ENCODE measurements at regions not wholly inside any gene's neighbourhood (a gene's known extent, or its start where the extent isn't known, plus 50 kb on each side); places are given as distances from the start of the nearest gene placed in this dataset.

DNA sequence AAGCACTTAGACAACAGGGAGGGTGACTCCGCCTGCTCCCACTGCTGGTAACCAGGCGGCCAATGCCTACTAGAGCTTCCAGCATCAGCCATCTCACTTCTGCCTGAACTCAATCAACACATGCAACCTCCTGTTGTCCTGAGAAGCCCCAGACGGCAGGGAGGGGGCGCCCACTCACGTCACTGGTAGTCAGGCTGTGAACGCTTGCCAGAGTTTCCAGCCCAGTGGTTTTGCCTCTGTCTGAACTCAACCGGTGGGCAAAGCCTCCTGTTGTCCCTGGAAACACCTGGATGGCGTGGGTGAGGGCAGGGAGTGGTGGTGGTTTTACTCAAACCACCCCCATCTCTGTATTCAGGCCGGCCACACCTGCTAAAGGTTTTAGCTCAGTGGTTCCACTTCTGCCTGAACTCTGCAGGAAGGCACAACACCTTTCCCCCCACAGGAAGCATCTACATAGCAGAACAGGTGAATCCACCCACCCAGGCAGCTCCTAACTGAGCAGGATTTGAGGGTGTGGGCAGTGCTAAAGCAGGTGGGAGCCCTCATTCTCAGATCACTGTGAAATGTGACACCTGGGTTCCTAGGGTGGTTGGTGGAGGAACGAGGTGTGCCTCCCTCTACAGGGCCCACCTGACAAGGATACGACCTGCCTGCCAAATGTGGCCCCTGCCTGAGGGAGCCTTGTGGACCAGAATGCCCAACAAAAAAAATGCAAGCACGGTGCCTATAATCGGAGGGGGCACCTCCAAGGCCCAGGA, 563.0 kb upstream of the SEMA3D start:
- no peak for DNase-seq (ENCODE audit: low read depth, low spot score)
- no peak overlapping the region for H2AFZ ChIP-seq (ENCODE audit: control insufficient read depth, low read length)
- H3K79me2 ChIP-seq (ENCODE audit: control insufficient read depth, insufficient read depth, low read length): no peaks in the 10 kb centered on the region
- no peaks in the 10 kb centered on the region for H4K20me1 ChIP-seq (ENCODE audit: control insufficient read depth, extremely low read depth, insufficient read depth, low read length)
- no peaks in the 10 kb centered on the region for H3K27me3 ChIP-seq (ENCODE audit: control insufficient read depth, extremely low read depth, insufficient read depth, low read length)
- H3K9ac ChIP-seq (ENCODE audit: control insufficient read depth, extremely low read depth, insufficient read depth, low read length): no peak overlapping the region
- H3K4me1 ChIP-seq (ENCODE audit: control insufficient read depth, extremely low read depth, insufficient read depth, low read length): no peaks in the 10 kb centered on the region
- no peaks in the 10 kb centered on the region for H3K9me1 ChIP-seq (ENCODE audit: control insufficient read depth, extremely low read depth, insufficient read depth, low read length)
- FAIRE-seq: no peak
- no peaks in the 10 kb centered on the region for H3K9me3 ChIP-seq (ENCODE audit: control insufficient read depth, low read depth, low read length)
- TF ChIP-seq, protein P1, sequence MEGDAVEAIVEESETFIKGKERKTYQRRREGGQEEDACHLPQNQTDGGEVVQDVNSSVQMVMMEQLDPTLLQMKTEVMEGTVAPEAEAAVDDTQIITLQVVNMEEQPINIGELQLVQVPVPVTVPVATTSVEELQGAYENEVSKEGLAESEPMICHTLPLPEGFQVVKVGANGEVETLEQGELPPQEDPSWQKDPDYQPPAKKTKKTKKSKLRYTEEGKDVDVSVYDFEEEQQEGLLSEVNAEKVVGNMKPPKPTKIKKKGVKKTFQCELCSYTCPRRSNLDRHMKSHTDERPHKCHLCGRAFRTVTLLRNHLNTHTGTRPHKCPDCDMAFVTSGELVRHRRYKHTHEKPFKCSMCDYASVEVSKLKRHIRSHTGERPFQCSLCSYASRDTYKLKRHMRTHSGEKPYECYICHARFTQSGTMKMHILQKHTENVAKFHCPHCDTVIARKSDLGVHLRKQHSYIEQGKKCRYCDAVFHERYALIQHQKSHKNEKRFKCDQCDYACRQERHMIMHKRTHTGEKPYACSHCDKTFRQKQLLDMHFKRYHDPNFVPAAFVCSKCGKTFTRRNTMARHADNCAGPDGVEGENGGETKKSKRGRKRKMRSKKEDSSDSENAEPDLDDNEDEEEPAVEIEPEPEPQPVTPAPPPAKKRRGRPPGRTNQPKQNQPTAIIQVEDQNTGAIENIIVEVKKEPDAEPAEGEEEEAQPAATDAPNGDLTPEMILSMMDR (optimal IDR thresholded peaks at IDR 0.05 in 1 of 3, IDR thresholded peaks at IDR 0.05 in 1 of 3, conservative IDR thresholded peaks at IDR 0.05 in 1 of 3; ENCODE audit: extremely low read depth in 1 of 3, insufficient read depth in 2 of 3, low read length in 3 of 3): no peak
- no peak for TF ChIP-seq EZH2 (IDR thresholded peaks at IDR 0.05; ENCODE audit: low read length)
- H3K36me3 ChIP-seq (ENCODE audit: control insufficient read depth in 2 of 2, extremely low read depth in 1 of 2, insufficient read depth in 2 of 2, low read length in 2 of 2): no peaks in the 10 kb centered on the region
- no peak overlapping the region for H3K4me2 ChIP-seq (ENCODE audit: control insufficient read depth, extremely low read depth, insufficient read depth, low read depth, low read length)
- dilution Hi-C loops (cut with MboI; ENCODE audit: extremely low pct_ligation_motif_present, low sequenced_read_pairs): no loop called here
- no peak overlapping the region for H3K27ac ChIP-seq (ENCODE audit: control insufficient read depth, insufficient read depth, low read length)
- H3K4me3 ChIP-seq (ENCODE audit: control insufficient read depth in 2 of 3, extremely low read depth in 1 of 3, insufficient read depth in 2 of 3, low read depth in 1 of 3, low read length in 3 of 3): no peak overlapping the region

GRCh38 chr7:85748861-85749260, 562.0 kb upstream of the SEMA3D start:
- H3K36me3 ChIP-seq (ENCODE audit: control insufficient read depth in 2 of 2, extremely low read depth in 1 of 2, insufficient read depth in 2 of 2, low read length in 2 of 2): no peaks in the 10 kb centered on the region
- no peak overlapping the region for H3K27ac ChIP-seq (ENCODE audit: control insufficient read depth, insufficient read depth, low read length)
- H3K4me3 ChIP-seq (ENCODE audit: control insufficient read depth in 2 of 3, extremely low read depth in 1 of 3, insufficient read depth in 2 of 3, low read depth in 1 of 3, low read length in 3 of 3): no peak overlapping the region
- no peak overlapping the region for H3K4me2 ChIP-seq (ENCODE audit: control insufficient read depth, extremely low read depth, insufficient read depth, low read depth, low read length)
- H3K9me3 ChIP-seq (ENCODE audit: control insufficient read depth, low read depth, low read length): no peaks in the 10 kb centered on the region
- H3K79me2 ChIP-seq (ENCODE audit: control insufficient read depth, insufficient read depth, low read length): no peaks in the 10 kb centered on the region
- H3K27me3 ChIP-seq (ENCODE audit: control insufficient read depth, extremely low read depth, insufficient read depth, low read length): no peaks in the 10 kb centered on the region
- H3K9ac ChIP-seq (ENCODE audit: control insufficient read depth, extremely low read depth, insufficient read depth, low read length): no peak overlapping the region
- no peak for TF ChIP-seq EZH2 (IDR thresholded peaks at IDR 0.05; ENCODE audit: low read length)
- TF ChIP-seq, protein P1 (optimal IDR thresholded peaks at IDR 0.05 in 1 of 3, IDR thresholded peaks at IDR 0.05 in 1 of 3, conservative IDR thresholded peaks at IDR 0.05 in 1 of 3; ENCODE audit: extremely low read depth in 1 of 3, insufficient read depth in 2 of 3, low read length in 3 of 3): no peak
- FAIRE-seq (no peak), DNase-seq (ENCODE audit: low read depth, low spot score) (no peak)
- H2AFZ ChIP-seq (ENCODE audit: control insufficient read depth, low read length): no peak overlapping the region
- H3K9me1 ChIP-seq (ENCODE audit: control insufficient read depth, extremely low read depth, insufficient read depth, low read length): no peaks in the 10 kb centered on the region
- H4K20me1 ChIP-seq (ENCODE audit: control insufficient read depth, extremely low read depth, insufficient read depth, low read length): no peaks in the 10 kb centered on the region
- no peaks in the 10 kb centered on the region for H3K4me1 ChIP-seq (ENCODE audit: control insufficient read depth, extremely low read depth, insufficient read depth, low read length)
- dilution Hi-C loops (cut with MboI; ENCODE audit: extremely low pct_ligation_motif_present, low sequenced_read_pairs): no loop called here

All from keratinocyte (primary cell).